ENCODE measurements at regions not wholly inside any gene's neighbourhood (a gene's known extent, or its start where the extent isn't known, plus 50 kb on each side); places are given as distances from the start of the nearest gene placed in this dataset.
"Not testable (repeated sequence)": the region's sequence is repeated elsewhere in the genome, so short reads cannot be mapped to it uniquely, and the experiment has no call there.

DNA sequence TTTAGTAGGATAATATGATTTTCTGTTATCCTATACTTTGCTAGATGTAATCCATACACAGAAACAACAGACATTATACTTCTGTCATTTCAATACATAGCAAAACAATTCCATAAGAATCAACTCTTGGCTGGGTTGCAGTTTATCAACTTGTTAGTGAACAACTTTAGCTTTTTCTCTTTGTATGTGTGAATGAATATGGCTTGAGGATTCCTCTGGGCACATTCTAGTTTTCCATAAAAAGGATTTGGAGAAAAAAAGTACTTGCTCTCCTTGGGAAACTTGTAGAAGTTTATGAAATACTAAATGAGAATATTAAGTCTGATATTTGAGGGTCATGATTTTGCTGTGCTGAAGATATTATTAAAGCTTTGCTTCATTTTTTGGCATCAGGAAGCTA, 210.7 kb upstream of the GIMD1 start:
- TF ChIP-seq, protein P1, sequence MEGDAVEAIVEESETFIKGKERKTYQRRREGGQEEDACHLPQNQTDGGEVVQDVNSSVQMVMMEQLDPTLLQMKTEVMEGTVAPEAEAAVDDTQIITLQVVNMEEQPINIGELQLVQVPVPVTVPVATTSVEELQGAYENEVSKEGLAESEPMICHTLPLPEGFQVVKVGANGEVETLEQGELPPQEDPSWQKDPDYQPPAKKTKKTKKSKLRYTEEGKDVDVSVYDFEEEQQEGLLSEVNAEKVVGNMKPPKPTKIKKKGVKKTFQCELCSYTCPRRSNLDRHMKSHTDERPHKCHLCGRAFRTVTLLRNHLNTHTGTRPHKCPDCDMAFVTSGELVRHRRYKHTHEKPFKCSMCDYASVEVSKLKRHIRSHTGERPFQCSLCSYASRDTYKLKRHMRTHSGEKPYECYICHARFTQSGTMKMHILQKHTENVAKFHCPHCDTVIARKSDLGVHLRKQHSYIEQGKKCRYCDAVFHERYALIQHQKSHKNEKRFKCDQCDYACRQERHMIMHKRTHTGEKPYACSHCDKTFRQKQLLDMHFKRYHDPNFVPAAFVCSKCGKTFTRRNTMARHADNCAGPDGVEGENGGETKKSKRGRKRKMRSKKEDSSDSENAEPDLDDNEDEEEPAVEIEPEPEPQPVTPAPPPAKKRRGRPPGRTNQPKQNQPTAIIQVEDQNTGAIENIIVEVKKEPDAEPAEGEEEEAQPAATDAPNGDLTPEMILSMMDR (IDR thresholded peaks at IDR 0.05), result no peak
- no peak overlapping the region for H3K27ac ChIP-seq
- intact Hi-C loops (cut with DNase I), result no loop called here
- ATAC-seq, result no peak
- no peaks in the 10 kb centered on the region for H3K9me3 ChIP-seq
- H3K4me3 ChIP-seq, result no peak overlapping the region
- no peaks in the 10 kb centered on the region for H3K36me3 ChIP-seq
- DNase-seq, result no peak
- no peaks in the 10 kb centered on the region for H3K4me1 ChIP-seq
- no peaks in the 10 kb centered on the region for H3K27me3 ChIP-seq (ENCODE audit: low read depth)

DNA sequence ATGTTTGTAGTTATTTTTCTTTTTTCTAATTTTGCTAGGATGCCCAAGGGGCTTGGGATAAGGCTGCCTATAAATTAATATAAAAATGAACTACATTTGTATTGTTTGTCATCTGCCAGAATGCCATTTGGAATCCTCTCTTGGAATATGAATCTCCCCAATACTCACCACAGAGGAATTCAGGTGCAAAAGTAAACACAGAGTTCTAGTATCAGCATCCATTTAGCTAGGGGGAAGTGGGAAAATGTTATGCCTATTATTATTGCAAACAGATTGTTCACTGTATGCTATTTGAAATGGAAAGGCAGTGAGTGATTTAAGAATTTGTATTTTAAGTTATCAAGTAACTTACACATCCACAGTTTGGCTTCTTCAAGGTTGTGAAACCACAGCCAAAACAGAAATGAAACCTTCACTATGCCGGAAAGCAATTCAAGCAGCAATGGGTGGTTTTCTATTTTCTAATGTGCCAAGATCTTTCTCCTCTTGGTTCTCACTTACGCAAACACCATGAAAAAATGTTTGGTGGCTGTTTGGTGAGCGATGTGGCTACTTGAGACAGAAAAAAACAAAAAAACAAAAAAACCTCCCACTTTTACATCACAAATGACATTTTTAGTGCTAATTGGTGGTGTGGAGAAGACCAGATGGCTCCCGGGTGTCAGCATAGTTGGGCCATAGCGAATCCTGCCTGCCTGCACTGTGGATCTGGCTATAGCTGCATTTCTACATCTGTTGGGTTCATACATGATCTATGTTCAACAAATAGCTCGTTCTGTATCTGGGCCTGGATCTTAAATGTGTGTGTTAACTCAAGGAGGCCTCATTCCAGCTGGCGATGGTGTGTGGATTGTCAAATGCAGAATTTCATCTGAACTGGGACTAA, 200.8 kb upstream of the GIMD1 start:
- DNase-seq, result no peak
- intact Hi-C loops (cut with DNase I), result no loop called here
- Histone ChIP-seq H3K4me3 (no peak overlapping the region), H3K27me3 (ENCODE audit: low read depth) (no peaks in the 10 kb centered on the region), H3K36me3 (no peaks in the 10 kb centered on the region), H3K9me3 (no peaks in the 10 kb centered on the region), H3K27ac (no peak overlapping the region), H3K4me1 (no peaks in the 10 kb centered on the region)
- TF ChIP-seq, protein P1 (IDR thresholded peaks at IDR 0.05), result no peak
- ATAC-seq, result no peak

DNA sequence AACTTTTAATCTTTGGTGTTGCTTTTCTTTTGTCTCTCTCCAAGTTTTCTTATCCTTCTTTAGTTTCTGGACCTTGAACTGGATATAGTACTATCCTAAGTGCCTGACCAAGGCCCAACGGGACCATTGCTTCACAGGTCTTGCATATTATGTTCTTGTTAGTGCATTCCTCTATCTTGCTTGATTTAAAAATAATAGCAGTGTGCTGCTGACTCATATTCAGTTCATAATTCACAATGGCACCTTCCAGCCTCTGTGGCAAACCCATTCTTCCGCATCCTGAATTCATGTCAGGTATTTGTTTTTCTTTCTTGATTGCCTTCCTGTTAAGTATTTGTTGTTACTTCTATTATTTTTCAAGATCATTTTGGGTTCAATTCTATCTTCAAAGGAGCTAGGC, 197.1 kb upstream of the GIMD1 start:
- TF ChIP-seq, protein P1 (IDR thresholded peaks at IDR 0.05), result no peak
- Histone ChIP-seq H3K4me3 (no peak overlapping the region), H3K36me3 (no peaks in the 10 kb centered on the region), H3K9me3 (no peaks in the 10 kb centered on the region), H3K27ac (no peak overlapping the region), H3K4me1 (no peaks in the 10 kb centered on the region), H3K27me3 (ENCODE audit: low read depth) (no peaks in the 10 kb centered on the region)
- ATAC-seq (no peak), DNase-seq (no peak)
- intact Hi-C loops (cut with DNase I), result no loop called here

DNA sequence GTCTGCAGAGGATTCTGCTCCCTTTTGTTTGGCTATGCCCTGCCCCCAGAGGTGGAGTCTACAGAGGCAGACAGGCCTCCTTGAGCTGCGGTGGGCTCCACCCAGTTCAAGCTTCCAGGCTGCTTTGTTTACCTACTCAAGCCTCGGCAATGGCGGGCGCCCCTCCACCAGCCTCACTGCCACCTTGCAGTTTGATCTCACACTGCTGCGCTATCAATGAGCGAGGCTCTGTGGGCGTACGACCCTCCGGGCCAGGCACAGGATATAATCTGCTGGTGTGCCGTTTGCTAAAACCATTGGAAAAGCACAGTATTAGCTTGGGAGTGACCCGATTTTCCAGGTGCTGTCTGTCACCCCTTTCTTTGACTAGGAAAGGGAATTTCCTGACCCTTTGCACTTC, 195.1 kb upstream of the GIMD1 start:
- ATAC-seq; H3K4me1 ChIP-seq; H3K36me3 ChIP-seq; H3K9me3 ChIP-seq; H3K4me3 ChIP-seq; intact Hi-C loops (cut with DNase I); H3K27ac ChIP-seq; H3K27me3 ChIP-seq (ENCODE audit: low read depth): not testable (repeated sequence)
- peak; percentile 39 for DNase-seq

DNA sequence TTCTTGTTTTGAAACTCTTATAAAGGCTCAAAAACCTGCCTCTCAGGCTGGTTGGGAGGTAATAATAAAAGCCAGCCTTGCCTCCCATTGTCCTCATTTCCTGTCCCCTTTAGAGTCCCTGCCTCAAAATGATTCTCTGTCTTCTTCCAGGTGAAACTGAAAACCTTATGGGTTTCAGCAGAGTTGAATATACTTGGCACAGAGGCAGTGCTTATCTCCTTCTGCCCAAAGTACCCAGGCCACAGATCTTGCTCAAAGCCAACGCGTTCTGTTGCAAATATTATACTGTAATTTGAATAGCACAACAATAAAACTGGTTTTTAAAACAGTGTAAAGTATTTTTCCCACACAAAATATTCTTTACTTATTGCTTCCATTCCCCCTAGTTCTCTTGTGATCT, 183.1 kb upstream of the GIMD1 start:
- Histone ChIP-seq H3K9me3 (no peaks in the 10 kb centered on the region), H3K4me1 (no peaks in the 10 kb centered on the region), H3K27ac (no peak overlapping the region), H3K36me3 (no peaks in the 10 kb centered on the region), H3K27me3 (ENCODE audit: low read depth) (no peaks in the 10 kb centered on the region), H3K4me3 (no peak overlapping the region)
- DNase-seq (no peak), ATAC-seq (no peak)
- TF ChIP-seq, protein P1 (IDR thresholded peaks at IDR 0.05), result no peak
- intact Hi-C loops (cut with DNase I), result no loop called here

DNA sequence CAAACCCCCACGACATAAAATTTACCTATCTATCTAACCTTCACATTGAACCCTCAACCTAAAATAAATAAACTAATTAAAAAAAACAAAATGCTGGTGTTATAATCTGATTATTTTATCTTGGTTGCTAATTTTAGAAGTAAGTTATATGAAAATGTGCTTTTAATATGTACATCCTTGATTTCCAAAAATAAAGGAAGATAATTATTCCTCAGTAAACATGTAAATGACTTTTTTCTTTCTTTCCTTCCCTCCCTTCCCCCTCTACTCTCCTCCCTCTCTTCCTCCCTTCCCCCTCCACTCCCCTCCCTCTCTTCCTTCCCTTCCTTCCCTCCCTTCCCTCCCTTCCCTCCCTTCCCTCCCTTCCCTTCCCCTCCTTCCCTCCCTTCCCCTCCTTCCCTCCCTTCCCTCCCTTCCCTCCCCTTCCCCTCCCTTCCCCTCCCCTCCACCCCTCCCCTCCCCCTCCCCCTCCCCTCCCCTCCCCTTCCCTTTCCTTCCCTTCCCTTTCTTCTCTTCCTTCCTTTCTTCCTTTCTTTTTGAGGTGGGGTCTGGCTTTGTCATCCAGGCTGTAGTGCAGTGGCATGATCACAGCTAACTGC, 180.0 kb upstream of the GIMD1 start:
- intact Hi-C loops (cut with DNase I), result no loop called here
- DNase-seq (no peak), ATAC-seq (no peak)
- no peaks in the 10 kb centered on the region for H3K9me3 ChIP-seq
- no peaks in the 10 kb centered on the region for H3K4me1 ChIP-seq
- H3K36me3 ChIP-seq, result no peaks in the 10 kb centered on the region
- H3K27me3 ChIP-seq (ENCODE audit: low read depth), result no peaks in the 10 kb centered on the region
- TF ChIP-seq, protein P1 (IDR thresholded peaks at IDR 0.05), result no peak
- H3K4me3 ChIP-seq, result no peak overlapping the region
- H3K27ac ChIP-seq, result no peak overlapping the region
